HepG2 (cell line): ENCODE measurements at regions not wholly inside any gene's neighbourhood (a gene's known extent, or its start where the extent isn't known, plus 50 kb on each side); places are given as distances from the start of the nearest gene placed in this dataset.

Experiments used
- ATAC-seq: fragments of 200-7000 bp; cut with Tn5 transposase; 3 replicates; pipeline ENCODE4 v1.9.1; 2020; ENCODE audit warnings: mild to moderate bottlenecking, moderate library complexity
- BruUV-seq: library from RNA; stranded (reverse); fragments of 400-500 nt; replicated peaks from 2 replicates; lab custom pipeline; 2021; lab: Mats Ljungman, UMichigan
- CTCF ChIA-PET: fragments of 300-600 bp; formaldehyde crosslinking; extraction: SDS; loops from one replicate; lab custom pipeline; 2021; ENCODE audit warnings: low total read pairs, inconsistent platforms, low intra/inter-chr PET ratio; lab: Yijun Ruan, JAX
- POLR2A ChIA-PET: fragments of 350-600 bp; sonication (Branson Sonifier 250); formaldehyde crosslinking; loops from one replicate; lab custom pipeline; 2020; ENCODE audit warnings: antibody characterized with exemption, inconsistent platforms; lab: Yijun Ruan, JAX
- DNase-seq: peaks from one replicate; pipeline ENCODE4 v3.0.0-alpha.2; 2015; ENCODE audit warnings: low spot score
- FAIRE-seq: peaks from 3 replicates; lab custom pipeline; 2011; peaks lifted over from hg19 to GRCh38; lab: Jason Lieb, UNC
- H2AFZ ChIP-seq: one replicate; pipeline ENCODE4 v1.6.1; 2011; ENCODE audit warnings: low read length, inconsistent platforms
- H3K27ac ChIP-seq: fragments of 300-600 bp; 3 replicates; pipeline ENCODE4 v1.8.0; 2011; ENCODE audit warnings: mixed run types, mild to moderate bottlenecking, mixed read lengths, low read length, inconsistent platforms; ENCODE audit not compliant: insufficient read depth; ENCODE audit errors: extremely low read length
- H3K27me3 ChIP-seq, 2 experiments: fragments of 200-600 bp in 1 of 2; 2 replicates in 1 of 2; 3 replicates in 1 of 2; pipeline versions ENCODE4 v1.6.0 to v1.8.0; 2011; ENCODE audit warnings: low read length in 2 of 2, mild to moderate bottlenecking in 2 of 2, moderate library complexity in 2 of 2, inconsistent platforms in 1 of 2; ENCODE audit not compliant: insufficient read depth in 2 of 2, control insufficient read depth in 1 of 2
- H3K36me3 ChIP-seq, 2 experiments: fragments of 200-600 bp in 1 of 2; replicated peaks in 1 of 2; 2 replicates in 1 of 2; 3 replicates in 1 of 2; pipeline versions ENCODE4 v1.5.1 to v1.8.0; 2011; ENCODE audit warnings: low read length in 2 of 2, inconsistent platforms in 1 of 2; ENCODE audit not compliant: insufficient read depth in 2 of 2, control insufficient read depth in 1 of 2
- H3K4me1 ChIP-seq: 2 replicates; pipeline ENCODE4 v1.5.1; 2012; ENCODE audit warnings: low read length, inconsistent platforms; ENCODE audit not compliant: insufficient read depth
- H3K4me2 ChIP-seq: 2 replicates; pipeline ENCODE4 v1.6.0; 2011; ENCODE audit warnings: low read depth, low read length, inconsistent platforms
- H3K4me3 ChIP-seq, 3 experiments: fragments of 200-600 bp in 1 of 3; sonication (generic), shearing (Covaris generic) in 1 of 3; replicated peaks in 1 of 3; 2 replicates each; pipeline ENCODE4 v1.5.1; 2011 to 2016; ENCODE audit warnings: low read length in 3 of 3, inconsistent platforms in 2 of 3, low read depth in 2 of 3, mild to moderate bottlenecking in 2 of 3, control low read depth in 1 of 3, mixed read lengths in 1 of 3; ENCODE audit not compliant: insufficient read depth in 1 of 3
- H3K79me2 ChIP-seq: one replicate; pipeline ENCODE4 v1.6.1; 2011; ENCODE audit warnings: low read length, inconsistent platforms; ENCODE audit not compliant: insufficient read depth
- H3K9ac ChIP-seq: 2 replicates; pipeline ENCODE4 v1.6.0; 2011; ENCODE audit warnings: mild to moderate bottlenecking, low read depth, low read length, inconsistent platforms; ENCODE audit not compliant: insufficient read depth
- H3K9me3 ChIP-seq: 2 replicates; pipeline ENCODE4 v1.5.1; 2012; ENCODE audit warnings: mild to moderate bottlenecking, low read length
- H4K20me1 ChIP-seq: 2 replicates; pipeline ENCODE4 v1.6.0; 2011; ENCODE audit warnings: inconsistent platforms, mild to moderate bottlenecking, low read length, moderate library complexity; ENCODE audit not compliant: insufficient read depth
- ARID5B ChIP-seq: IDR thresholded peaks from 2 replicates; pipeline ENCODE4 v1.4.0; 2020; ENCODE audit warnings: mild to moderate bottlenecking, missing genetic modification reagents
- ATRX ChIP-seq: sonication (generic); formaldehyde crosslinking; IDR thresholded peaks from 2 replicates; pipeline ENCODE4 v1.4.0; 2020; ENCODE audit warnings: missing genetic modification reagents, borderline replicate concordance
- KAT8 ChIP-seq: IDR thresholded peaks from 2 replicates; pipeline ENCODE4 v1.6.1; 2016; ENCODE audit warnings: missing genetic modification reagents, missing compliant biosample characterization
- MAF1 ChIP-seq: sonication (generic); formaldehyde crosslinking; IDR thresholded peaks from 2 replicates; pipeline ENCODE4 v1.5.0; 2020; ENCODE audit warnings: missing genetic modification reagents, borderline replicate concordance
- POGZ ChIP-seq: sonication (generic); formaldehyde crosslinking; IDR thresholded peaks from 2 replicates; pipeline ENCODE4 v1.4.0; 2020; ENCODE audit warnings: mild to moderate bottlenecking, missing genetic modification reagents
- PRDM15 ChIP-seq: sonication (generic); formaldehyde crosslinking; IDR thresholded peaks from 2 replicates; pipeline ENCODE4 v1.4.0; 2020; ENCODE audit warnings: missing genetic modification reagents
- RNF219 ChIP-seq: sonication (generic); formaldehyde crosslinking; IDR thresholded peaks from 2 replicates; pipeline ENCODE4 v1.5.0; 2020; ENCODE audit warnings: mild to moderate bottlenecking, missing genetic modification reagents
- YEATS4 ChIP-seq: sonication (generic); formaldehyde crosslinking; IDR thresholded peaks from 2 replicates; pipeline ENCODE4 v1.4.0; 2020; ENCODE audit warnings: missing genetic modification reagents, borderline replicate concordance
- ZBTB7B ChIP-seq: sonication (generic); formaldehyde crosslinking; IDR thresholded peaks from 2 replicates; pipeline ENCODE4 v1.4.0; 2020; ENCODE audit warnings: missing genetic modification reagents
- ZNF570 ChIP-seq: sonication (generic); formaldehyde crosslinking; IDR thresholded peaks from 2 replicates; pipeline ENCODE4 v1.4.0; 2020; ENCODE audit warnings: mild to moderate bottlenecking, missing genetic modification reagents, borderline replicate concordance
- ZNF589 ChIP-seq: sonication (generic); formaldehyde crosslinking; conservative IDR thresholded peaks from 2 replicates; pipeline ENCODE4 v1.8.0; 2022; ENCODE audit warnings: mild to moderate bottlenecking, moderate library complexity, missing genetic modification reagents
- ZNF672 ChIP-seq: sonication (generic); formaldehyde crosslinking; IDR thresholded peaks from 2 replicates; pipeline ENCODE4 v1.8.1; 2022; ENCODE audit warnings: missing genetic modification reagents
- ZNF768 ChIP-seq: sonication (generic); formaldehyde crosslinking; IDR thresholded peaks from 2 replicates; pipeline ENCODE4 v1.4.0; 2020; ENCODE audit warnings: missing genetic modification reagents
- WGBS: methylation state at CpG from one replicate; pipeline ENCODE4 v1.1.6; 2017; ENCODE audit warnings: low lambda C conversion rate; 5-methylcytosine and 5-hydroxymethylcytosine counted together
- in situ Hi-C: cut with HindIII; loops from 2 replicates; pipeline ENCODE4 v1.10.0; 2017; ENCODE audit warnings: low pct_unique_long_range_greater_than_20kb; ENCODE audit not compliant: extremely low pct_ligation_motif_present
- intact Hi-C: fragments of 100-400 bp; cut with micrococcal nuclease; formaldehyde crosslinking; loops from one replicate; pipeline ENCODE4 v1.10.0; 2022; ENCODE audit not compliant: unreplicated experiment

- TF ChIP-seq ZNF672 (CRISPR knock-in tag): no peak
- no peak for TF ChIP-seq MAF1
- TF ChIP-seq PRDM15: no peak
- TF ChIP-seq ZBTB7B (CRISPR knock-in tag): no peak
- TF ChIP-seq, all 625 proteins: peak for 0
Observed at GRCh38 chr3:96101006-96101560, 713.3 kb upstream of the EPHA6 start (continued).

GRCh38 chr3:96106701-96107100 is 707.7 kb upstream of the EPHA6 start:
- ATAC-seq: no peak
- Histone ChIP-seq H3K27me3 (no peaks in the 10 kb centered on the region), H3K4me3 (no peak overlapping the region), H3K36me3 (no peaks in the 10 kb centered on the region), H4K20me1 (no peaks in the 10 kb centered on the region), H2AFZ (no peak overlapping the region), H3K27ac (no peak overlapping the region), H3K9me3 (no peaks in the 10 kb centered on the region), H3K79me2 (no peaks in the 10 kb centered on the region), H3K9ac (no peak overlapping the region), H3K4me2 (no peak overlapping the region), H3K4me1 (no peaks in the 10 kb centered on the region)
- in situ Hi-C loops: no loop called here
- intact Hi-C loops: no loop called here
- ChIA-PET CTCF (no interaction called here), POLR2A (no interaction called here)
- FAIRE-seq: no peak
- DNase-seq: no peak
- WGBS: 2% methylated on average over 2 of the region's 2 CpGs
- BruUV-seq: no TSS peak
- no peak for TF ChIP-seq YEATS4
- no peak for TF ChIP-seq KAT8
- no peak for TF ChIP-seq ARID5B (CRISPR knock-in tag)
- no peak for TF ChIP-seq ATRX (CRISPR knock-in tag)
- no peak for TF ChIP-seq ZNF570 (CRISPR knock-in tag)
- no peak for TF ChIP-seq RNF219
- no peak for TF ChIP-seq POGZ (CRISPR knock-in tag)
- no peak for TF ChIP-seq ZNF589 (CRISPR knock-in tag)
- TF ChIP-seq ZNF768 (CRISPR knock-in tag): no peak
